Nucleus accumbens (tissue), 56 donors: ENCODE measurements at regions not wholly inside any gene's neighbourhood (a gene's known extent, or its start where the extent isn't known, plus 50 kb on each side); places are given as distances from the start of the nearest gene placed in this dataset.

ENCODE experiments used
- DNase-seq, 56 donors: peaks; one replicate each; lab custom pipeline; 2025; lab: John Stamatoyannopoulos, UW

- no peak for DNase-seq
Observed at GRCh38 chr3:118000219-118000618, 1034.4 kb downstream of the IGSF11 start.

GRCh38 chr3:118001380-118001779 is 1033.3 kb downstream of the IGSF11 start:
- no peak for DNase-seq

DNA sequence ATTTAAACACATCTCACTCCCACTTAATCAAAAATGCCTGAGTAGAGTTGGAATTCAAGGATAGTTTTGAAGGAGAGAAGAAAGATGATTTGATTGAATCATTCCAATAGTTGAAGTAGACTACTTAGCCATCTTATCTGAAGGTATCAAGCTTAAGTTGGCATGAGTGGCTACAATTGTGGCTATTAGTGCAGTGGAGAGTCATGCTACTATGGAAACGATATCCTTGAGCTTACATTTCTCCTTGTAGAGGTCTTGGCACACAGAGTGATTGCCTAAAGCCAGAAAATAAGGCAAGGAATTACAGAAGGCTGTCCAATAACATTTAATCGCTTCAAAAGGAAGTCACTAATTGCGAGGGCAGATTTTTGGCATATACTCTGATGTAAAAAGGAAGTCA is 1022.7 kb downstream of the IGSF11 start:
- no peak for DNase-seq

- DNase-seq = no peak
Observed at GRCh38 chr3:118029049-118029448, 1005.6 kb downstream of the IGSF11 start.

GRCh38 chr3:118036215-118036614 is 998.4 kb downstream of the IGSF11 start:
- DNase-seq = no peak

- DNase-seq = no peak
Observed at GRCh38 chr3:118055381-118055780, 979.3 kb downstream of the IGSF11 start.

DNA sequence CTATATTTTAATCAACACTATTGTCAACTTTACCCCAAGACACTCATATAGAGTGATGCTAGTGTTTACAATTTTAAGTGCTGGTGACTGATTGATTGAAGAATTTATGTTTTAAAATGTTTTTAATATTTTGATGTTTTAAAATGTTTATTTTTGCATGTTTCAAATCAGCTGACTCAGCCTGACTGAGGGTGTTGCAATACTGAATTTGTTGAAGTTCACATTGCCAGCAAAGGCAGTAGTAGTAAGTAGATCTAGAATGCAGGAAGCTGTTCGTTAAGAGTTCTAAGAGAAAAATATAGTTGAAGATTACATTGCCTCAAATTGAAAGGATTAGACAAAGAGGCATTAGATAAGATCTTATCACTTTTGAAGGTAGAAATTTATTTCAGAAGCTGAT is 977.6 kb downstream of the IGSF11 start:
- DNase-seq = no peak

DNA sequence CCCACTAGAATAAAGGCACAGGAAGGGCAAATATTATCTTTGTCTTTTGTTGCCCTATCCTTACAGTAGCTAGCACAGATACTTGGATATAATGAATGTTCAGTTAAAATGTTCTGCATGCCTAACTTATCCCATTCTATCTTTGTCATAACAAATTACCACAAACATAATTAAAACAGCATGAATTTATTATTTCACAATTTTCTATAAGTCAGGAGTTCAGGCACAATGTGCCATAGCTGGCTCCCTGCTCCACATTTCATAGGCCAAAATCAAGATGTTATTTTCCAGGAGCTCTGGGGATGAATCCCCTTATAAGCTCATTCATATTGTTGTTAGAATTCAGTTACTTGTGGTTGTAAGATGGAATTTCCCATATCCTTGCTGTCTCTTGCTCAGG is 975.5 kb downstream of the IGSF11 start:
- DNase-seq = no peak

- no peak for DNase-seq
Observed at GRCh38 chr3:118067439-118067838, 967.2 kb downstream of the IGSF11 start.

DNA sequence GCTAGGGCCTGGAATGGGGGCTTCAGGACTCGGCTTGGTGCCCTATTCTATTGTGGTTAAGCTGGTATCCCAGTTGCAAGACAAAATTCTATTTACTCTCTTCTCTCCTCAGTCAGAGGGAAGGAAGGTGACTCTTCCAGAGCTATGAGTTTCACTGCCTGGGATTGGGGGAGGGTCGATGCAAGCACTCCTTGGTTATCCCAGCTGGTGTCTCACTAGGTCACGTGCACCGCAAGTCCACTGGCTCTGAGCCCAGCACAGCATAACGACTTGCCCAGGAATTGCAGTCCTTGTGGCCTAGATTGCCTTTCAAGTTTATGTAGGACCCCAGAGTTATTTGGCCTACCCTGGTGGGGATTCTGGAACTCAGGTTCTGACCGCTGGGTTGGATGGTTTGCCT is 958.8 kb downstream of the IGSF11 start:
- DNase-seq = no peak

DNA sequence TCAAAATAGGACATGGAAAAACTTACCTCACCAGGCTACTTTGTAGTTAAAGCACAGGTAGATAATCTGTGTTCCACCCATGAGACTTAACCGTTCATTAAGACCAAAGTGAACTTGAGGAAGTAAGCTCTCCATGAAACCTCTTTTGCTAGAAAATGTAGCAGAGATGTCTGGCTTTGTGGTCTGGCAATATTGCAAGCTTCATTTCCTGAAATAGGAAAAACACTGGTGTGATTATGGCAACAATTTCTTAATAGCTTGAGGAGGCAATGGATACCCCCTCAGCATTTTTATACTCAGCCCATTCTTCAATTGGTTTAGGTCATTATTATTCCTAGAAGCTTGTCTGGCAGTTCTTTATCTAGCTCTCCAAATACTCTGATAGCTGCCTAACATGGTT is 957.3 kb downstream of the IGSF11 start:
- DNase-seq = no peak

- no peak for DNase-seq
Observed at GRCh38 chr3:118080889-118081288, 953.8 kb downstream of the IGSF11 start.

GRCh38 chr3:118088696-118089095 is 946.0 kb downstream of the IGSF11 start:
- DNase-seq = no peak

DNA sequence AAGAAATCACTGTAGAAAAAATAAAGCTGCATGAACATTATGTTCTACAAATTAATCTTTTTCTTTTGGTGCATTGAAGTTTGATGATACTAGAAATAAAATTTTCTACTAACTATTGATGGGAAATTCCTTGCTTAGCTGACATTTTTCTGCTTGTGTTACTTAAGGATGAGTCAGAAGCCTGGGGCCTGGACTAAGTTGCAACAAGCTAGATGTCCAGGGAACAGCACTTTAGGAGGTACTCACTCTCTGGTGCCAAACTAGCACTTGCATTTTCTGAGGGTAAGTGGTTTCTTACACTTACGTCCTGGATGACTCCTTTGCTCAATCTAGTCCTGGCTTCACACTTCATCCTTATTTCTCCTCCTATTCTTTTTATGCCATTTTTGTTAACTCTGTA is 945.1 kb downstream of the IGSF11 start:
- DNase-seq = no peak

DNA sequence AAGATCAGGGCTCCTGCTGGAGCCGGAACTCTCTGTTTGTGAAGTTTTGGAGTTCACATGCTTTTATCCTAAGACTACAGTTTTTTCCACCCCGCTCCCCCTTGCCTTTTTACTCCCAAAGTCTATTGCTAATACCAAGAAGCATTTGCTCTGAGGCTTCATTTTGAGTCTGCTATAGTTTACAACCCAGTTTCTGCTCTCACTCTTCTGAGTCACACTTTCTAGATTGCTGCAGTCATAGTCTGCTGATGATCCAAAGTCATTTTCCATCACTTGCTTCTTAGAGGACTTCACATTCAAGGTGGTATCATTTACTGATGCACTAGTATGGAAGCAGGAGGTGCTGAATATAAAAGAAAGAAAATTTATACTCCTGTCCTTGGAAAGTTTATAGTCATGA is 937.4 kb downstream of the IGSF11 start:
- DNase-seq = no peak

- DNase-seq = no peak
Observed at GRCh38 chr3:118097660-118098059, 937.0 kb downstream of the IGSF11 start.

DNA sequence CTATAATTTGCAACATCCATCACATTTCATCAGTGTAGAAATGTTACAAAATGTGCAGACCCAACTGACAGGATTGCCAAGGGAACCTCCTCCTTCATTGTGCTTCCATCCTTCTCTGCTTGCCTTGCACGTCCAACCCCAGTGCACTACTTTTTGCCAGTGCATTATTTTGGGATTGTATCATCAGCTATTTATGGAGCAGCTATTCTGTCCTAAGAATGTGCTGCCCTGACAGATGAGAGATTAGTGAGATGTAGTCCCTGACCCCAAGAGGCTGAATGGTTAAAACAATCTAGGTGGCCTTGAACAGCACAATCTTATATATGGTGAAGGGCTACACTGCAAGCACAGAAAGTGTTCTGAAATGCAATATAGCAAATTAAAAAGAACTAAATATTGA is 935.8 kb downstream of the IGSF11 start:
- no peak for DNase-seq

DNA sequence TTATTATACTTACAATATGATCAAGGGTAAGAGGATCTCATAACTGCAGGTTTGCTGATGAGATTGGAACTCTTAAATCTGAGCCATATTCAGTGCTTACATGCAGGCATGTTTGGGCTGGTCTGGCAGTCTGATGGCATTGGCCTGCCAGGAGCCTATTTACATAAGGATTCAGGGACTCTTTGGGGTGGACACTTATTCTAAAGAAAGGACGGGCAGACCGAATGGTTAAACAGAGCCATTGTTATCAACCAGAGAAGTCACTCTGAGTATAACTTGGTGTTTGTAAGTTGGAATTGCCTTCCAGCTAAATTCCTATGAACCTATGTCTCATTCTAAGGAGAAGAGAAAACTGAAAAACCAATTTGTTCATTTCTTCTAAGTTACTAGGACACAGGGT is 932.8 kb downstream of the IGSF11 start:
- DNase-seq = no peak

DNA sequence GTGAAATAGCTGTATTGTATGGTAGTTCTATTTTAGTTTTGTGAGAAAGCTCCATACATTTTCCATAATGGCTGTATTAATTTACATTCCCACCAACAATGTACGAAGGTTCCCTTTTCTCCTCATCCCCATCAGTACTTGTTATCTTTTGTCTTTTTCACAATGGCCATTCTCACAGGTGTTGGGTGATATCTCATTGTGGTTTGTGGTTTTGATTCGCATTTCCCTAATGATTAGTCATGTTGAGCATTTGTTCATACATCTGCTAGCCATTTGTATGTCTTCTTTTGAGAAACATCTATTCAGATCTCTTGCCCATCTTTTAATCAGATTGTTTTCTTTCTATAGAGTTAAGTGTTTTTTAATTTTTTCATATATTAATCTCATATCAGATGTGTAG is 931.9 kb downstream of the IGSF11 start:
- DNase-seq = no peak

DNA sequence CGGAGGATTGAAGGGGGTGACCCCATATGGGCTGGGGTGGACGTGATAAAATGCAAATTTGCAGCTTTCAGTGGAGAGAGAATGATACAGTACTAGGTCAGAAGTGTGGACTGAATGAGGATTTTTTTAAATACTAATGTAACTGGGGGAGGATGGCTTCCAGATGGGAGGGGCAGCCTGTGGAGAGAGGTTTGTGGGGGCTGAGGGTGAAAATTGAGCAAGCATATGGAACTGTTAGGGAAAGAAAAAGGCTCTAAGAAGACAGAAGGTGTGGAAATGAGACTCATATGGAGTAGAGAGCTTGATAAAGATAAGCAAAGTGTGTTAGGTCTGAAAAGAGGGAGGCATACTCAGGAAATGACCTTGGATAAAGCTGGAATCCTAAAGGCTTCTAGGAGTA is 926.4 kb downstream of the IGSF11 start:
- no peak for DNase-seq

GRCh38 chr3:118108769-118109168 is 925.9 kb downstream of the IGSF11 start:
- DNase-seq = no peak

GRCh38 chr3:118110211-118110610 is 924.4 kb downstream of the IGSF11 start:
- DNase-seq = no peak

- no peak for DNase-seq
Observed at GRCh38 chr3:118116991-118117390, 917.7 kb downstream of the IGSF11 start.

DNA sequence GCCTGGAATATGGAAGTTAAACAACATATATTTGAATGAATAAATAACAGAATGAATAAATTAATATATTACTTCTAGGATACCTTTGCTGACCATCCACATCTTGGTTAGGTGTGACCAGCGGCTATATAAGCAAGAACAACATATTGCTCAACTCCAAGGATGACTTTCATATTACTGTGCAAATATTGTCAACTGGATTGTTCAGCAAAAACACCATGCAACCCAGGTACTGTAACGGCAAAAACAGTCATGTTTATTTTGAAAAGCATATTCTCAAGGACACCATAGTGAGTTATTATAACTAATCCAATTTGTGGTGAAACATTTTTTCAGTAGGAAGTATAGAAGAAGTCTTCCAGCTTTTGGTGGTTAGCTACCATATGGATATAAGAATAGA is 907.9 kb downstream of the IGSF11 start:
- DNase-seq = no peak
